ENCODE measurements at regions not wholly inside any gene's neighbourhood (a gene's known extent, or its start where the extent isn't known, plus 50 kb on each side); places are given as distances from the start of the nearest gene placed in this dataset.

- DNase-seq (ENCODE audit: low read depth) = no peak
Measured at GRCh38 chr2:211062297-211062612, 505.9 kb downstream of the CPS1 start.

DNA sequence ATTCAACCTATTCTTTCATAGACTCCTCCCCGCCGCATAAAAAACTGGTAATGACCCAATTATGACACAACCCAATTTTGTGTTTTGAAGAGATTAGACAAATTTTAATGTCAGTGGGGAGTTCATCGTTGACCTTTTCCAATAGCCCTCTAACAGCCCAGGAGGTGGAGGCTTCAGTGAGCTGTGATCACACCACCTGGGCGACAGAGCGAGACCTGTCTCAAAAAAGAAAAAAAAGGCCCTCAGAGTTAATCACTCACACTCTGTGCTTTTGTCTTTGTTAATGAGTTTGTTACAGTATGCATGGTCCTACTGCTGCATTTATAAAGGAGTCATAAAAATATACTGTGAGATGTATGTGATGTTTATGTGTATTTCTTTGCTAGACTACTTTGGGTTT is 510.6 kb downstream of the CPS1 start:
- DNase-seq (ENCODE audit: low read depth) = no peak

DNA sequence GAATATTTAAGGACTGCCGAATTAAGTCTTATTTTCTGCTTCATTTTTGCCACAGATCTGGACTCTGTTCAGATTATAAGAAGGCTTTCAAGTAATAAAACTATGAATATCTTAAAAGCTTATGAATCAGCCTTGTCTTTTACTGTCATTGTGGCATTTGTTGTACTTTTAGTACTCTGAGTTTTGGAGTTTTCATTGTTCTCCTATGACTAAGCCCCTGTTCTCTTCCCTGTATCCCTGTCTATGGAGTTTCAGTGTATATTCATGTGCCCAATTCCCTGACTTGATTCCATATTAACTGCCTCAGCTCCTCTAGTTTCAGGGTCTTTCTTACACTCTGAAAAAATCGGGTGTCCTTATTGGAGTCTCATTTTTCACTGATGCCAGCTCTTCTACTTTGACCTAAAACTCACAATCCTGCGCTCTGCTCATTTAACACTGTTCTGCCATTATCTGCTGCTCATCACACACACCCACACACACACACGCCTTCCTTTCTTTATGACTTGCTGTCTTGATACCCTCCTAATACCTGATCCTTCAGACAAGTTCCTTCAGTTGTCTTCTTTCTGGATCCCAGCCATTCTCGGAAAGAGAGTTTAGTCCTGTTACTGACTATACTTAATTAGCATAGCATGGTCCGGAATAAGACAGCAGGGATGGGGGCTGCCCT is 511.8 kb downstream of the CPS1 start:
- peak; percentile 9 for DNase-seq (ENCODE audit: low read depth)

DNA sequence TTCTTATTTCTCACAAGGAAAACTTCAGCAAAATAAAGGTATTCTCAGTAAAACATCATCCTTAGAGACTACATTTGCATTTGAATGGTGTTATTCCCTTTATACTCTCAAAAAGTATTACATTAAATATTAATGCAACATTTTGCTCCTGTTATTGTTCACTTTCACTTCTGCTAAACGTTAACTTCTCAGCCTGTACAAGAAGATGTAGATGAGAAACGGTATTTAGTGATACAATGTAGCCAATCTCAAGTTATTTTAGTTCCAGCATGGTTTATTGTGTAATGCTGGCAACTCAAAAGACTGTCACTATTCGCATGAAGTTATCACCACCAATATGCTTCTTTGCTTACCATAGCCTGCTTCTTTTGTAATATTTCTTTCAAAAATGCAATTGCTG is 514.1 kb downstream of the CPS1 start:
- DNase-seq (ENCODE audit: low read depth) = no peak

DNA sequence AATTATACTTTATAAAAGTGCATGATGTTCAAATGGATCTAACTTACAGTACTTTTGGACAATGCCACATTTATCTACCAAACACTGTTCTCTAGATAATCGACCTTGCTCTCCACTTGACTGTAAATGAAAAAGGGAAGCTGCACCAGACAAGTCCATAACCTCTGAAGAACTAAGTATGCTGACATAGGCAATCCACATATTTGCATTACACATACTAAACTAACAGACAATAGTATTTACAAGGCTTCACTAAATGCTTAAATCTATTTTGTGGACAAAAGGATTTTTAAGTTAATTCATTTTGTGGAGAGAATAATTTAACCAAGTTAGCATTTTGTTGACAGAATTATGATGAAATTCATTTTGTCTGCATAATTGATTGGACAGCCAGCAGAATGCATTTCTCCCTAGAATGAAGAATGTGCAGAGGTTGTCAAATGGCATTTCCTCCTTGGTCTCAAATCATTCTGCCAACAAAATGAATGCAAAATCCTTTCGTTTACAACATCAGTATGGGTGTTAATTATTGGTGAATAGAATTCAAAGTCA is 520.9 kb downstream of the CPS1 start:
- no peak for DNase-seq (ENCODE audit: low read depth)

- no peak for DNase-seq (ENCODE audit: low read depth)
Measured at GRCh38 chr2:211084352-211084751, 528.0 kb downstream of the CPS1 start.

DNA sequence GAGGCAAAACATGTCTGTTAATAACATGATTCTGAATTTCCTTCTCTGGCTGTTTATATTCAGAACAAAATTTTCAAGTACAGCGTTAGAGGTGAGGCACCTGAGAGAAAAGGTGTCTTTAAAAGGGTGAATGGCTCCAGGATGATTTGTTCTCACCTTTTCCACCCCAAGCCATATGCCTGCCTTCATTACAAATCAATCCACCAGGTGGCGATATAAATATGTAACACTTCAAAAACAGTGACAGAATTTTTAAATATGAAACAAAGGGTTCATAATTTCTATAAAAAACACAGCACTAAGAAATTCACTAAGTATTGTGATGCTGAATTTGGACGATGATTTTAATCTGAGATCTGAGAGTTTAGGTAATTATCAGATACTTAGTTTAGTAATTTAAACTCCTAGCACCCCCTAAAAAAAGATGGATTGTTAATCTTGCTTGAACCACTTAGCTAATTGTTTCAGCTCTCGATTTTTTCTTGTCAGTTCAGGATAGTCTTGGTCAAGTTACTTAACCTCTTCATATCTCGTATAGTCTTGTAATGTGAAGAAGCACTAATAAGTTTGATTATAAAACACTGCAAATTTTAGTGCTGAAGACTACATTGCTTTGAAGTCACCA is 528.8 kb downstream of the CPS1 start:
- peak; percentile 20 for DNase-seq (ENCODE audit: low read depth)

GRCh38 chr2:211086049-211086448 is 529.6 kb downstream of the CPS1 start:
- DNase-seq (ENCODE audit: low read depth) = no peak

DNA sequence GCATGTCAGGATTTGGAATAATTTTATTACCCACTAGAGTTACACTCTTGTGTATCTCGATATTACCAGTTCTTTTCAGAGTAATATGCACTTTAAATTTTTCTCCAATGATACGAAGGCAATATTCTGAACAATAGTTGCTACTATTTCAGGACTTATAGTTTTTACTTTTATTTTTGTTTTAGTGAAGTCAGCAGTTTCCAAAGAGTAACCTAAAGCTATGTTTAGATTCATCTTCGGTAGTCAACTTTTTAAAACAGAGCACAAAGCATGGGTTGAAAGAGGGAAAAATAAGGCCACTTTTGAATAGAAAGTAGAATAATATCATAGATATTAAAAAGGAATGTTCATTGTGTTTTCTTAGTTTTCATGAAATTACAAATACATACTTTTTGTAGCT is 532.7 kb downstream of the CPS1 start:
- DNase-seq (ENCODE audit: low read depth) = no peak

GRCh38 chr2:211093743-211094303 is 537.4 kb downstream of the CPS1 start:
- no peak for DNase-seq (ENCODE audit: low read depth)

DNA sequence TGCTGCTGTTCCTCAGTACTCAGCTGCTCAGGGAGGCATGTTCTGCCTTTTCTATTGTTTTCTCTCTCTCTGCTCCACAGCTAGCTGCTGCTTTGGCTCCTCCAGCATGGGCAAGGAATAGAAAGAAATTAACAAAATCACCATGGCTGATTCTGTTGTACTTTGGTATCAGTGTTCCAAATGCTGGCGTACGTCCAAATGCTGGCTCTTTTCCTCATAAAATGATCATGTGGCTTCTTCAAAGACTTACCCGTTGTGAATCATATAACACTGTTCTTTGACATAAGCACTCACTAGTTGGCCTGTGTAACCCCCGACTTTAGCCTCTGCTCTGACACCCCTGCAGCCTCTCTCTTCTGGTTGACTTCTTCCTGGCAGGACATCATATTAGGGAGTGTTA is 547.6 kb downstream of the CPS1 start:
- DNase-seq (ENCODE audit: low read depth) = peak; percentile 18

GRCh38 chr2:211113334-211114175 is 557.2 kb downstream of the CPS1 start:
- DNase-seq (ENCODE audit: low read depth) = no peak

- DNase-seq (ENCODE audit: low read depth) = peak; percentile 15
Measured at GRCh38 chr2:211114826-211115455, 558.5 kb downstream of the CPS1 start.

DNA sequence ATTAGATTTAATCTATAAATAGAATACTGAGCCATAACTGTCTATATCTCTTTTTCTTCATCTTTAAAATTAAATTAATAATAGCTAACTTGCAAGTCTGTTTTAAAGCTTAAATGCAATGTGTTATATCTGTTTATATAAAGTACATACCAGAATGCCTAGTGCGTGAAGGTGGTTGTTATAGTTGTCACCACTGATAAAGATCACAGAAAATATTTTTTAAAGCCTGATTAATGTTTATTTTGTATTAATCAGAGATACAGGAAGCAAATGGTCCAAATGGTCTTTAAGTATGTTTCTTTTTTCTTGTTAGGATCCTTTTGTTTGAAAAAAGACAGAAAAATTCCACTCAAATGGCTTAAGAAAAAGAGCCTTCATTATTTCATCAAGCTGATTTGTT is 560.6 kb downstream of the CPS1 start:
- no peak for DNase-seq (ENCODE audit: low read depth)

- no peak for DNase-seq (ENCODE audit: low read depth)
Measured at GRCh38 chr2:211126256-211126655, 569.9 kb downstream of the CPS1 start.

- no peak for DNase-seq (ENCODE audit: low read depth)
Measured at GRCh38 chr2:211127501-211127900, 571.1 kb downstream of the CPS1 start.

- no peak for DNase-seq (ENCODE audit: low read depth)
Measured at GRCh38 chr2:211128287-211128686, 571.9 kb downstream of the CPS1 start.

GRCh38 chr2:211129798-211130197 is 573.4 kb downstream of the CPS1 start:
- DNase-seq (ENCODE audit: low read depth) = no peak

DNA sequence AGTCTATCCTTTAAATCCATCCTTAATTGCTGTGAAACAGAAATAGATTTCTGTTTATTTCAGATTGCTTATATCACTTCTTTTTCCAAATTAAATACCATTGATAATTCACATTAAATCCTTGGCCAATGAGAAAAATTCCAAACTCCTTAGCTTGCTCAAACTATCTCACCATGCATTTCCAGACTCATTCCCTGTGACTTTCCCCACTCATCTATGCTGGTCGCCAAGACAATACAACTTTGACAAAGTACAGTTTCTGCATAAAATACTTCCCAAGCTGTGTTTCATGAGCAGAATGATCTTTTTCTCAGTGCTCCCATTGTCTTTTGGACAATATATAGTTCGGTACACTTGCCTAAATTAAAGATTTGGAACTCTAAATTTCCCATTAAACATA is 575.6 kb downstream of the CPS1 start:
- DNase-seq (ENCODE audit: low read depth) = no peak

DNA sequence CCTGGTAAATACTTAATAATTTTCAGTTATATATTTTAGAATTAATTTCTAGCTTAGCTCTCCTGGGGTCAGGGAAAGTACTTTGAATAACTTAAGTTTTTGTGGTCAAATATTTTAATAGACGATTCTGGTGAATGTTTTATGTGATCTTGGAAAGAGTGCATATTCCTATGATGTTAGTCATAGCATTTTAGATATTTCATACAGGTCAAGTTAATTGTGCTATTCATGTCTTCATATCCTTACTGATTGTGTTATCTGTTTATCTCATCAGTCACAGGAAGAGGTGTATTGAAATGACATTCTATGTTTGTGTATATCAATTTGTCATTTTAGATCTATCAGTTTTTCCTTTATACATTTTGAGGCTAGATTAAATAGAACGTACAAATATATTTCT is 576.2 kb downstream of the CPS1 start:
- peak; percentile 17 for DNase-seq (ENCODE audit: low read depth)

DNA sequence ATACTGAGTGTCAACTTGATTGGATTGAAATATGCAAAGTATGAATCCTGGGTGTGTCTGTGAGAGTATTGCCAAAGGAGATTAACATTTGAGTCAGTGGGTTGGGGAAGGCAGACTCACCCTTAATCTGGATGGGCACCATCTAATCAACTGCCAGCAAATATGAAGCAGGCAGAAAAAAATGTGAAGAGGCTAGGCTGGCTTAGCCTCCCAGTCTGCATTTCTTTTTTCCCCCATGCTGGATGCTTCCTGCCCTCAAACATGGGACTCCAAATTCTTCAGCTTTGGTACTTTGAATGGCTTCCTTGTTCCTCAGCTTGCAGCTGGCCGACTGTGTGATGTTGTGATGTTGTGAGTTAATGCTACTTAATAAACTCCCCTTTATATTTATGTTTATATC is 577.4 kb downstream of the CPS1 start:
- no peak for DNase-seq (ENCODE audit: low read depth)

DNA sequence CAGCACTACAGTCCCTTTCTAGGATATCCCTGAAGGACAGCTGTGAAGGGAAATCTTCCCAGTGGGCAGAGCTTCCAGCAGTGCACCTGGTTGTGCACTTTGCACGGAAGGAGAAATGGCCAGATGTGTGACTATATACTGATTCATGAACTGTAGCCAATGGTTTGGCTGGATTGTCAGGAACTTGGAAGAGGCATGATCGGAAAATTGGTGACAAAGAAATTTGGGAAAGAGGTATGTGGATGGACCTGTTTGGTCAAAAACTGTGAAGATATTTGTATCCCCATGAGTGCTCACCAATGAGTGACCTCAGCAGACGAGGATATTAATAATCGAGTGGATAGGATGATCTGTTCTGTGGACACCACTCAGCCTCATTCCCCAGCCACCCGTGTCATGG is 582.2 kb downstream of the CPS1 start:
- DNase-seq (ENCODE audit: low read depth) = no peak
